KBM-7 (cell line): ENCODE measurements at regions not wholly inside any gene's neighbourhood (a gene's known extent, or its start where the extent isn't known, plus 50 kb on each side); places are given as distances from the start of the nearest gene placed in this dataset.
"Not testable (repeated sequence)": the region's sequence is repeated elsewhere in the genome, so short reads cannot be mapped to it uniquely, and the experiment has no call there.

Experiments
- DNase-seq: peaks from one replicate; pipeline ENCODE4 v3.0.0-alpha.2; 2015
- in situ Hi-C: fragments of 300-500 bp; cut with MboI; formaldehyde crosslinking; loops from 2 replicates; pipeline ENCODE4 v1.14.3; 2020; ENCODE audit warnings: low sequenced_read_pairs, low pct_unique_long_range_greater_than_20kb, mixed read lengths

- no peak for DNase-seq
- in situ Hi-C loops = no loop called here
Observed at GRCh38 chr4:125262502-125262901, 52.3 kb upstream of the FAT4 start.

DNA sequence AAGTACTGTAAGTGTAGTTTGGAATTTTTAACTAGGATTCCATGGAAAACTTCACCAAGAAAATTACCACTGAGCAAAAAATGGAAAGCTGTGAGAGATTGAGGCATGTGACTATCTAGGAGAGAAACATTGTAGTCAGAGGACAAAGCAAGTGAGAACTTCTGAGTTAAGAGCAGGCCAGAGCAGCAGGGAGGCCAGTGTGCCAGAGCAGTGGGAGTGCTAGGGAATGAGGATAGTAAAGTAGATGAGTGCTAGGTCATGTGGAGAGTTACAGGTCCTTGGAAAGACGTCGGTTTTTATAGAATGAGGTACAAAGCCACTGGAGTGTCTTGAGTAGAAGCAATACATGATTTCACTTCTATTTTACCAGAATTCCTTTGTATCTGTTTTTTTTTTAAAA, 52.7 kb upstream of the FAT4 start:
- DNase-seq = no peak
- in situ Hi-C loops = no loop called here

GRCh38 chr4:125254106-125254505, 60.6 kb upstream of the FAT4 start:
- no peak for DNase-seq
- in situ Hi-C loops = no loop called here

DNA sequence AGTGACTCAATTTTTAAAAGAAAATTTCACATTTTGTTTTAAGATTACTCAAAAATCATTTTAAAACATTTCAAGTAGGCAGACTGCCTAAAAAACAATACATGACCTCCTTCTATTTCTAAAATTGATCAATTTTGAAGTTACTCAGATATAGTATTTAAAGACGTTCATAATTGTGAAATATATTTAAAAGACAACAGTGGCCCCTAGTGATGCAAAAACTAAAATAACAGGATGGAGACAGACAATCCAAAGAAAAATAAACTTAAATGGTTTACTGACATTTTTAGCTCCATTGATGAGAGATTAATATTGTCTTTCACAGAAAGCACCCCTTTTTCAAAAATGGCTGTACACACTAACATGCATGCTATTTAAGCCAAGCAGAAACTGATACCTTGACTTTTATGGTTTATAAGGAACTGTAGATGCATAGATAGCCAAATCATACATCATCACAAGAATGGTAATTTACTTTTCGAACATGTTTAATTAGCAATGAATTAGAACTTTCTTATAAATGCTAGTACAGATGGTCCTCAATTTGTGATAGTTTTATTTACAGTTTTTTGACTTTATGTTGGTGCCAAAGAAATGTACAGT, 69.8 kb upstream of the FAT4 start:
- peak; percentile 3 for DNase-seq
- in situ Hi-C loops = no loop called here

DNA sequence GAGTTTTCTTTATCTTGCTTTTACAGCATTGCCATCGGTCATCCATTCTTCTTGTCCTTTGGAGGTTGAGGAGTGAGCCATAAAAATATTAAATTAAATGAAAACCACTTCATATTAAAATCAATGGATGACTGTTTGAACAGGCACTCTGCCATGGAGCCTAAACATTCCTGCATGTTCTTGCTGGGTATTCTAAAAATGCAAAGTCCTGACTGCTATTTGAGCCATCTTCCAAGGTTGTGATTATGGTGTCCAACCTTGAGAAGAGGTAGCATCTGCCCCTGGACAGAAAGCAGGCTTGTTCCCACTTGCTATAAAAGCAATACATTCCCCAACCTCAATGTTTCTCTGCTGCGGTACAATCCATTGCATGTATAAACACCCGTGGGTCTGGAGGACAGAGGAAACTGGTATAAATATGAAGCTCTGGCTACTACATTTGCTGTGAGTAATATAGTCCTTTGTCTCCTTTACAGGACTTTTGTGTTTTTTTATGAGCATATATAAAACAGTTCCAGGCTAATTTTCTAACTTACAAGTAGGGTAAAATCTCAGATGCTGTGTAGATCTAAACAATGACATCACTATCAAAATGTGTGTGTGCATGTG, 70.9 kb upstream of the FAT4 start:
- DNase-seq = no peak
- in situ Hi-C loops = no loop called here

- in situ Hi-C loops = no loop called here
- no peak for DNase-seq
Observed at GRCh38 chr4:125235971-125236370, 78.8 kb upstream of the FAT4 start.

GRCh38 chr4:125231661-125232060, 83.1 kb upstream of the FAT4 start:
- no peak for DNase-seq
- in situ Hi-C loops = no loop called here

- in situ Hi-C loops = no loop called here
- DNase-seq = no peak
Observed at GRCh38 chr4:125229596-125230058, 85.1 kb upstream of the FAT4 start.

DNA sequence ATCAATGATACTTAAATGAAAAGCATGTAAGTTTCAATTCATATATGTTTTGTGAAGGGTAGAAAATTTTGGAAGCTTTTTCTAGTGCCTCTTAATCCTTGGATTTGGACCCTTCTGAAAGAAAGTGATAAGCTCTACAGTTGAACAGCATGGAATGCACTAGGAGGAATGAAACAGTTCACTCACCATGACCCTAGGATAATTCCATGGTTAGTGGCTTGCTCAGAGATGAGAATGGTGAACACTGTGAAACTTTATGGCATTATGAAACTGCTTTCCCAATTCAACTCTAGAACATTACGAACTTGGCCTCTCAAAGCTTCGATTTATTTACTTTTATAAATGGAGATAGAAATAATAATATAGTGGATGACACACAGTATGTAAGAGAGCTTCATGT, 88.9 kb upstream of the FAT4 start:
- DNase-seq = no peak
- in situ Hi-C loops = no loop called here

DNA sequence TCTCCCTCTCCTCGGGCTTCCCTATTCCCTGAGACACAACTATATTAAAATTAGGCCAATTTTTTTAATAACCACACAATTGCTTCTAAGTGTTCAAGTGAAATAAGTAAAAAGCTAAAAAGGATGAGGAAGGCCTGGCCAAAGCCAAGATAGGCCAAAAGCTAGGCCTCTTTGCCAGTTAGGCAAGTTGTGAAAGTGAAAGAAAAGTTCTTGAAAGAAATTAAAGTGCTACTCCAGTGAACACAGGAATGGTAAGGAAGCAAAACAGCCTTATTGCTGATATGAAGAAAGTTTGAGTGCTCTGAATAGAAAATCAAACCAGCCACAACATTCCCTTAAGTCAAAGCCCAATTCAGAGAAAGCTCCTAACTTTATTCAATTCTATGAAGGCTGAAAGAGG, 114.2 kb upstream of the FAT4 start:
- DNase-seq = no peak
- in situ Hi-C loops = no loop called here

- DNase-seq = no peak
- in situ Hi-C loops = no loop called here
Observed at GRCh38 chr4:125198916-125199315, 115.8 kb upstream of the FAT4 start.

GRCh38 chr4:125191874-125192459, 122.8 kb upstream of the FAT4 start:
- in situ Hi-C loops, DNase-seq: not testable (repeated sequence)

DNA sequence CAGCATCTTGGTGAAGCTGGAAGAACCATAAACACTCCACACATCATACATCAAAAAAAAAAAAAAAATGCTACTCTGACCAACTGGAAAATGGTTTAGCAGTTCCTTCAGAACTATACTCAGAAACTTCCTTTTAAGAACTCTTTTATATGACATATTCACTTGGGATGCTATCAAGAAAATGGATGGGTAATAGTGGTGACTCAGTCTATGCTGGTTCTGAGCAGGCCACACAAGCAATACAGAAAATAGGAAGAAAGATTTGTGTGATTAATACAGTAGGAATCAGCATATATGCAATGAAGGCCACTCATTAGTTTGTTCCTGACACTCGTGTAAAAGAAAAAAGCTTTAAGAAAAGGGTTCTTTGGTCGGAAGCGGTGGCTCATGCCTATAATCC, 123.5 kb upstream of the FAT4 start:
- no peak for DNase-seq
- in situ Hi-C loops = no loop called here

DNA sequence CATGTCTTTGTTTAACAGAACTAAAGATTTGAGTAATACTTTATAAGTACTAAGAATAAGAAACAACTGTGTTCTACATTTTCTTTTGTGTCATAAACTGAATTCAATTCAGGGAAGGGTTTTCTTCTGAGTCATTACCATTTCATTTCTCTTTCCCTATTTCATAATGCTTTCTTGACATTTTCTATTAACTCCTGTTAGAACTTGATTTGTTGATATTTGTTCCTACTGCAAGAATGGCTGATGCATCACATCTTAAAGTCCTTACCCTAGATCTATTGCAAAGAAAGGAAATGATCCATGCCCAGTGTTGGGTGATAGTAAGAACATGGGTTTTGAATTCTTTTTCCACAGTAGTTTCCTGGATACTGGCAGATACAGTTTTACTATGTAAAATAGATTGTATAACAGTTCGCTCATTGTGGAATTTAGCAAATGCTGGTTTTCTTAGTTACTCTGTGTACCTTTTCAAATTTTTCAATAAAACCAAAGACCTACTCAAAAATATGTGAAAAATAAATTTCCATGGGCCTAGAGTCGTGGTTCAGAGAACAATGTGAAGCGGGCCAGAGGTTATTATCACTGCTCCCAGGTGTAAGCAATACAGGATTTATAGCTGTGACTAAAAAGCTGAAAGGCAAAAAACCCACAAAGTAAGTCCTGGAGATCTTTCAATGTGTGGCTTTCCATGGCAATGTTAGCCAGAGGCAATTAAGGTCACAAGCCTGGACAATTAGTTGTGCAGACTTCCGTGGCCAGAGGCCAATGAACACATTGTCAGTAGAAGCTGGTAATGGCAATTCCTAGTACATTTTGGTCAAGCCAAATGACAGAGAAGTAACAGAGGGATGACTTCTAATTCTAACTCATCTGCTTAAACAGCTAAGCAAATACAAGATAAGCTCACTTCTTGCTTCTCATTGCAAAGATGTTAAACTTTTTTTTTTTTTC, 127.3 kb upstream of the FAT4 start:
- no peak for DNase-seq

GRCh38 chr4:125184116-125184515, 130.6 kb upstream of the FAT4 start:
- in situ Hi-C loops = no loop called here

More for the DNA sequence above, 127.3 kb upstream of the FAT4 start:
- in situ Hi-C loops = no loop called here

DNA sequence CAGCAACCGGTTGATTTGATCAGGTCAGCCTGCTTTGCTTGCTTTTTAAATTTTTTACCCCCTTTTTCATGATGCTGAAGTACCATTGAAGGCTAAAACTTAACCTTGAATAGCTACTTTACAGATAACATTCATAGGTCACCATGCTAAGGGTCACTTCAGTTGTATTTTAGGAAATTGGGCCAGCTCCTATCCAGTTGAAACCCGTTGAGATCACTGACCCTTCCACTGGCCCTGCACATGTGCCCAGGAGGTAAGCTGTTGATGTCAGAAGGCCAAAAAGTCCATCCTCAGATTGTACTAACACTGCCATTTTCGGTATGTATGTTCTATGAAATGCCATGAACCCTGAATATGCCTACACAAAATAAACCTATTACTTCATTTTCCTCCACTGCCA, 133.0 kb upstream of the FAT4 start:
- no peak for DNase-seq
- in situ Hi-C loops = no loop called here

More at GRCh38 chr4:125184116-125184515, 130.6 kb upstream of the FAT4 start:
- DNase-seq = no peak

DNA sequence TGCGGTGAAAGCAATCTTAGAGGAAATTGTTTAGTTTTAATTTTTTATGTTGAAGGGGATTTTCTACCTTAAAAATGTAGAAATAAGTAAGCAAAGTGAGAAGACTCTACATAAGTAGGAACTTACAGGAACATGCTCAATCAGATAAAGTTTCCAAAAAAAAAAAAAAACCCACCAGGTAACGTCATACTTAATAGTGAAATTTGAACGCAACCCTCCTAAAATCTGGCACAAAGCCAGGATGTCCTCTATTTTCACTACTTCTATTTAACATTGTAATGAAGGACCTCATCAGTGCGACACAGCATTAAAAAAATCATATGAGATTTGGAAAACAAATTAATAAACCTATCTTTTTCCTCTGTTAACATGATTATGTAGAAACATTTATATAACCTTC, 135.0 kb upstream of the FAT4 start:
- no peak for DNase-seq
- in situ Hi-C loops = no loop called here

DNA sequence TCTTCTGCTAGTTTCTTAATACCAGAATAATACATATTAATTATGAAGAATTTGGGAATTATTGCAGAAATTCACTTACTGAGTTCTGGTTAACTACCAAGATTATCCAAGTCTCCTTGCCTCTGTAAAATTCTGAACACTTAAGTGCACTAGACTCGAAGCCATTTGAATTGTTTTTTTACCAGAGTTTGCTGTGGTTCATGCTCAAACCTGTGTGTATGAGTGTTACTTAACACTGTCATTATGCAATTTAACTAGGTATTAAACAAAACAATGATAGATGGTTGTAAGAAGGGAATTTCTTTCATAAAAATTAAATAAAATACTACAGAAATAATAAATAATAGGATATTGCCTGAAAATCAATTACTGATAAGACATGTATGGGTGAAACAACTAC, 145.6 kb upstream of the FAT4 start:
- in situ Hi-C loops = no loop called here
- DNase-seq = no peak

- DNase-seq = no peak
- in situ Hi-C loops = no loop called here
Observed at GRCh38 chr4:125168531-125168930, 146.2 kb upstream of the FAT4 start.

DNA sequence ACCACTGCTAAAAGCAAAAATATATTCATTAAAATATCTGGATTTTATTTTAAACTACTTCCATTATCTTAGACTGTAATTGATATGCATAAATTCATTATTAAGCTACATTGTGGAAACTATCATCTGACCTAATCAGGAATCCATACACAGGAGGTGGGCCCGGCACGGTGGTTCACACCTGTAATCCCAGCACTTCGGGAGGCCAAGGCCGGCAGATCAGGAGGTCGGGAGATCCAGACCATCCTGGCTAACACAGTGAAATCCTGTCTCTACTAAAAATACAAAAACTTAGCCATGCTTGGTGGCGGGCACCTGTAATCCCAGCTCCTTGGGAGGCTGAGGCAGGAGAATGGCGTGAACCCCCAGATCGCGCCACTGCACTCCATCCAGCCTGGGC, 148.7 kb upstream of the FAT4 start:
- DNase-seq, in situ Hi-C loops: not testable (repeated sequence)
